ENCODE measurements at regions not wholly inside any gene's neighbourhood (a gene's known extent, or its start where the extent isn't known, plus 50 kb on each side); places are given as distances from the start of the nearest gene placed in this dataset.

DNA sequence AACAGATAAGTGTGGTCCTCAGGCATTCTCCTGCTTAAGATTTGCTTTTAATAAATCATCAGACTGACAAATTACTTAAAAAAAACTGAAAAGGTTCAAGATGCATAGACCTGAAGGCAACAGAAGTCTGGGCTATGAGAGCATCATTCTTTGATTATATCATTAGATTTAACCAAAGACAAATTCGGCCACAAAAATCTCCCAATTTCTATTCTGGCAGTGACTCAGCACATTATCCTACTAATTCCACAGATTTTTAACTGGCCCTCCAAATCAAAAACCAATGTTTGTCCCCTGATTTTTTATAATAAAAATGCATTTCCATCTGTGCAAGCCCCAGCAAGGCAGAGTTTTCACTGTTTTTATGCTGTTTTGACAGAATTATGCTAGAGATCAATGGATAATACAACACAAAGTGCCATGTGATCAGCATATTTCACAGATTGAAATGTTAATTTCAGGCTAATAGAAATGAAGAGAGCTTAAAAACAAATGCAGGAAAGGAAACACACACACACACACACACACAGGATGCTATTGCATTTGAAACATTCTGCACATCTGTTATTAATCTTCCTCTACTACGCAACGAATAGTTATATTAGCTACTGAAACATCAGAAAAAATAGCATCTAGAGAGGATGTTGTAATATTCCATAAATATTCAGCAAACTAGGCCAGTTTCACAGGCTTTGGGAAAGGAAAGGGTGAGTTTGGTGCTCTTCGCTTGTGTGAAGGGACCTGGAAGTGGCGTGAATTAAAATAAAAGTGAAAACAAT, 177.6 kb upstream of the ST8SIA4 start:
- Histone ChIP-seq H3K9ac (replicated peaks in 1 of 4; ENCODE audit: extremely low read depth in 1 of 4, low read depth in 3 of 4, low read length in 3 of 4) (no peak overlapping the region), H3K27me3 (replicated peaks in 1 of 4; ENCODE audit: control insufficient read depth in 3 of 4, extremely low read depth in 1 of 4, insufficient read depth in 3 of 4, low read length in 3 of 4) (no peaks in the 10 kb centered on the region), H3K56ac (replicated peaks; ENCODE audit: insufficient read length, low read depth, low read length) (no peak overlapping the region), H3K9me3 (ENCODE audit: insufficient read depth in 2 of 2, low read depth in 1 of 2, low read length in 1 of 2) (0 out of 4 replicates have a peak, but pooled peaks cover 0 to 7% of the 10 kb centered on the region in 2 experiments), H3K36me3 (ENCODE audit: control insufficient read depth in 2 of 4, insufficient read depth in 4 of 4, low read length in 3 of 4) (no peaks in the 10 kb centered on the region), H2BK5ac (ENCODE audit: low read depth, low read length) (no peak overlapping the region), H4K5ac (ENCODE audit: insufficient read length, low read depth, low read length) (no peak overlapping the region), H3K18ac (ENCODE audit: extremely low read depth, low read length) (no peak overlapping the region), H3K4ac (replicated peaks; ENCODE audit: insufficient read length, low read depth, low read length) (no peak overlapping the region), H2BK15ac (ENCODE audit: low read length) (no peak overlapping the region), H3K27ac (ENCODE audit: low read depth, low read length) (no peak overlapping the region), H2BK12ac (ENCODE audit: low read depth, low read length) (no peak overlapping the region), H2BK120ac (replicated peaks; ENCODE audit: low read depth, low read length) (no peak overlapping the region), H3K23me2 (ENCODE audit: low read depth, low read length) (no peaks in the 10 kb centered on the region), H3K4me1 (replicated peaks in 1 of 4; ENCODE audit: control insufficient read depth in 3 of 4, insufficient read depth in 4 of 4, low read length in 3 of 4) (no peaks in the 10 kb centered on the region; a peak in 1 of 7 replicates), H4K8ac (ENCODE audit: extremely low read depth, insufficient read depth, low read length) (no peak overlapping the region), H3K23ac (ENCODE audit: insufficient read length) (no peak overlapping the region), H2AFZ (ENCODE audit: low read length) (no peak overlapping the region), H3K14ac (ENCODE audit: insufficient read length) (no peak overlapping the region), H3K4me3 (ENCODE audit: extremely low read depth in 1 of 4, insufficient read depth in 2 of 4, low read depth in 3 of 4, low read length in 4 of 4) (no peak overlapping the region), H2AK5ac (ENCODE audit: low read depth, low read length) (no peak overlapping the region), H4K91ac (replicated peaks; ENCODE audit: insufficient read length, low read length) (no peak overlapping the region), H3K79me1 (ENCODE audit: low read depth, low read length) (no peaks in the 10 kb centered on the region), H4K20me1 (replicated peaks in 1 of 2; ENCODE audit: control insufficient read depth in 1 of 2, insufficient read depth in 2 of 2, low read length in 2 of 2) (no peaks in the 10 kb centered on the region), H3K79me2 (ENCODE audit: control insufficient read depth in 1 of 2, insufficient read depth in 2 of 2, low read length in 2 of 2) (no peaks in the 10 kb centered on the region), H3K4me2 (ENCODE audit: insufficient read depth in 1 of 2, low read depth in 2 of 2, low read length in 2 of 2) (no peak overlapping the region), H2BK20ac (ENCODE audit: low read length) (no peak overlapping the region)
- TF ChIP-seq SIX5 (IDR thresholded peaks at IDR 0.05; ENCODE audit: low read depth, low read length) (no peak), BRCA1 (IDR thresholded peaks at IDR 0.05; ENCODE audit: low read depth, low read length) (no peak), CHD1 (IDR thresholded peaks at IDR 0.05; ENCODE audit: low read depth, low read length) (no peak)
- CTCF ChIA-PET (ENCODE audit: partially characterized antibody): no interaction called here
- WGBS, 2 experiments (ENCODE audit: extremely low coverage in 1 of 2, insufficient coverage in 1 of 2, insufficient read length in 1 of 2, insufficient replicate concordance in 2 of 2, low coverage in 1 of 2, low lambda C conversion rate in 2 of 2, missing lambda C conversion rate in 1 of 2): 89% methylated on average over 5 of the region's 5 CpGs; no CpG with 5 or more reads in 1 of the 2 experiments
- DNase-seq (ENCODE audit: low read depth in 1 of 2, low spot score in 2 of 2) (no peak), FAIRE-seq (no peak)
- POLR2A ChIA-PET (ENCODE audit: partially characterized antibody): no interaction called here

Measured in H1 (cell line).